CD14-positive monocyte (primary cell): ENCODE measurements at regions not wholly inside any gene's neighbourhood (a gene's known extent, or its start where the extent isn't known, plus 50 kb on each side); places are given as distances from the start of the nearest gene placed in this dataset.

ENCODE experiments used
- DNase-seq, 3 donors: peaks; one replicate each; pipeline ENCODE4 v3.0.0-alpha.2; 2011 to 2022
- H2AFZ ChIP-seq: 2 replicates; pipeline ENCODE4 v1.6.0; 2012; ENCODE audit warnings: mild to moderate bottlenecking, low read depth, low read length, inconsistent platforms; ENCODE audit not compliant: insufficient read depth, poor library complexity, severe bottlenecking
- H3K27ac ChIP-seq, 2 donors: 1 replicate in 1 of 2; 2 replicates in 1 of 2; pipeline ENCODE4 v1.5.1; 2012 to 2013; ENCODE audit warnings: low read length in 2 of 2, control low read depth in 1 of 2, inconsistent platforms in 1 of 2, low read depth in 1 of 2, mild to moderate bottlenecking in 1 of 2
- H3K27me3 ChIP-seq, 2 donors: one replicate each; pipeline versions ENCODE4 v1.6.0 to v1.6.1; 2011 to 2013; ENCODE audit warnings: low read length in 2 of 2; ENCODE audit not compliant: control insufficient read depth in 2 of 2, insufficient read depth in 2 of 2
- H3K36me3 ChIP-seq, 2 donors: replicated peaks in 1 of 2; 1 replicate in 1 of 2; 2 replicates in 1 of 2; pipeline versions ENCODE4 v1.5.1 to v1.6.1; 2012 to 2013; ENCODE audit warnings: low read length in 2 of 2, control low read depth in 1 of 2, inconsistent platforms in 1 of 2, mild to moderate bottlenecking in 1 of 2; ENCODE audit not compliant: insufficient read depth in 2 of 2, control insufficient read depth in 1 of 2
- H3K4me1 ChIP-seq, 2 donors: 1 replicate in 1 of 2; 2 replicates in 1 of 2; pipeline versions ENCODE4 v1.5.1 to v1.6.1; 2012 to 2013; ENCODE audit warnings: low read length in 2 of 2, control low read depth in 1 of 2, inconsistent platforms in 1 of 2, mild to moderate bottlenecking in 1 of 2, moderate library complexity in 1 of 2; ENCODE audit not compliant: insufficient read depth in 2 of 2, control insufficient read depth in 1 of 2
- H3K4me2 ChIP-seq: replicated peaks from 2 replicates; pipeline ENCODE3; 2012; ENCODE audit warnings: low read length, moderate library complexity, mild to moderate bottlenecking; ENCODE audit not compliant: poor library complexity, severe bottlenecking; ENCODE audit errors: extremely low read depth
- H3K4me3 ChIP-seq, 3 experiments: fragments of 200-600 bp in 1 of 3; sonication (generic) in 1 of 3; replicated peaks in 1 of 3; 1 replicate in 2 of 3; 2 replicates in 1 of 3; pipeline ENCODE4 v1.5.1; 2011 to 2013; ENCODE audit warnings: low read length in 3 of 3, mild to moderate bottlenecking in 3 of 3, control low read depth in 2 of 3, low read depth in 2 of 3, inconsistent platforms in 1 of 3, moderate library complexity in 1 of 3
- H3K79me2 ChIP-seq: 2 replicates; pipeline ENCODE4 v1.6.0; 2012; ENCODE audit warnings: mild to moderate bottlenecking, control low read depth, inconsistent platforms, low read length, moderate library complexity; ENCODE audit not compliant: insufficient read depth
- H3K9ac ChIP-seq: 2 replicates; pipeline ENCODE4 v1.6.0; 2017; ENCODE audit warnings: low read length, mild to moderate bottlenecking; ENCODE audit not compliant: insufficient read depth, poor library complexity, severe bottlenecking
- H3K9me3 ChIP-seq, 2 donors: replicated peaks in 1 of 2; 1 replicate in 1 of 2; 2 replicates in 1 of 2; pipeline versions ENCODE4 v1.5.1 to v1.6.1; 2012 to 2013; ENCODE audit warnings: low read length in 2 of 2, control low read depth in 1 of 2; ENCODE audit not compliant: control insufficient read depth in 1 of 2, insufficient read depth in 1 of 2
- H4K20me1 ChIP-seq: 2 replicates; pipeline ENCODE4 v1.6.0; 2012; ENCODE audit warnings: mild to moderate bottlenecking, low read length, control low read depth, moderate library complexity; ENCODE audit not compliant: insufficient read depth
- H3K27ac Mint-ChIP-seq, 7 donors: one replicate each; pipeline ENCODE4 v1.8.0; 2020; ENCODE audit warnings: mild to moderate bottlenecking in 7 of 7, mixed read lengths in 7 of 7, moderate library complexity in 6 of 7, inconsistent platforms in 2 of 7
- H3K27me3 Mint-ChIP-seq, 3 donors: one replicate each; pipeline ENCODE4 v1.8.0; 2021 to 2022; ENCODE audit warnings: low read depth in 3 of 3, mild to moderate bottlenecking in 3 of 3, mixed read lengths in 3 of 3, moderate library complexity in 3 of 3, inconsistent platforms in 1 of 3
- H3K36me3 Mint-ChIP-seq, 2 donors: one replicate each; pipeline ENCODE4 v1.8.0; 2020; ENCODE audit warnings: mixed read lengths in 2 of 2, inconsistent platforms in 1 of 2, mild to moderate bottlenecking in 1 of 2
- H3K4me1 Mint-ChIP-seq: one replicate; pipeline ENCODE4 v1.8.0; 2020; ENCODE audit warnings: mild to moderate bottlenecking, mixed read lengths
- H3K4me3 Mint-ChIP-seq, 2 donors: one replicate each; pipeline ENCODE4 v1.8.0; 2020; ENCODE audit warnings: mild to moderate bottlenecking in 2 of 2, mixed read lengths in 2 of 2, moderate library complexity in 1 of 2
- H3K9me3 Mint-ChIP-seq, 7 donors: one replicate each; pipeline ENCODE4 v1.8.0; 2020 to 2022; ENCODE audit warnings: mixed read lengths in 7 of 7, mild to moderate bottlenecking in 6 of 7, moderate library complexity in 6 of 7, inconsistent platforms in 2 of 7
- CTCF ChIP-seq: fragments of 200-600 bp; IDR thresholded peaks from one replicate; pipeline ENCODE4 v1.8.0; 2022; ENCODE audit warnings: antibody characterized with exemption, mild to moderate bottlenecking
- WGBS: methylation state at CpG from one replicate; pipeline ENCODE4 v1.1.5; 2013; ENCODE audit warnings: missing lambda C conversion rate; ENCODE audit not compliant: insufficient coverage; 5-methylcytosine and 5-hydroxymethylcytosine counted together
- intact Hi-C, 2 donors: fragments of 100-400 bp; cut with micrococcal nuclease; formaldehyde crosslinking; loops; one replicate each; pipeline versions ENCODE4 v1.15.0 to v1.15.1; 2023

GRCh38 chr9:10983251-10983650 lies 370.4 kb upstream of the PTPRD start:
- intact Hi-C loops = no loop called here
- TF ChIP-seq CTCF = no peak
- Histone ChIP-seq H3K4me2 (no peak overlapping the region), H3K4me1 (no peaks in the 10 kb centered on the region), H3K27me3 (no peaks in the 10 kb centered on the region), H3K9ac (no peak overlapping the region), H3K27ac (no peak overlapping the region), H3K36me3 (no peaks in the 10 kb centered on the region), H4K20me1 (no peaks in the 10 kb centered on the region), H3K9me3 (peaks cover 3 to 6% of the 10 kb centered on the region in 2 donors), H2AFZ (no peak overlapping the region), H3K4me3 (no peak overlapping the region), H3K79me2 (no peaks in the 10 kb centered on the region)
- no peaks in the 10 kb centered on the region for H3K27me3 Mint-ChIP-seq
- no CpG with 5 or more reads among the region's 1 CpG for WGBS
- no peaks in the 10 kb centered on the region for H3K36me3 Mint-ChIP-seq
- H3K27ac Mint-ChIP-seq = no peak overlapping the region
- peaks cover 0 to 2% (median 0%) of the 10 kb centered on the region in 7 donors for H3K9me3 Mint-ChIP-seq
- no peak overlapping the region for H3K4me3 Mint-ChIP-seq
- DNase-seq = no peak
- no peaks in the 10 kb centered on the region for H3K4me1 Mint-ChIP-seq

- Histone ChIP-seq H3K4me2 (no peak overlapping the region), H2AFZ (no peak overlapping the region), H4K20me1 (no peaks in the 10 kb centered on the region), H3K79me2 (no peaks in the 10 kb centered on the region), H3K36me3 (no peaks in the 10 kb centered on the region), H3K4me3 (no peak overlapping the region), H3K9me3 (no peaks in the 10 kb centered on the region), H3K27me3 (no peaks in the 10 kb centered on the region), H3K27ac (no peak overlapping the region), H3K9ac (no peak overlapping the region), H3K4me1 (no peaks in the 10 kb centered on the region)
- DNase-seq = no peak
- Mint-ChIP-seq H3K4me1 (no peaks in the 10 kb centered on the region), H3K27me3 (peaks cover 0 to 1% (median 0%) of the 10 kb centered on the region in 3 donors), H3K9me3 (peaks cover 0 to 1% (median 0%) of the 10 kb centered on the region in 7 donors), H3K27ac (no peak overlapping the region), H3K36me3 (no peaks in the 10 kb centered on the region), H3K4me3 (no peak overlapping the region)
- intact Hi-C loops = no loop called here
- WGBS = no CpG with 5 or more reads among the region's 4 CpGs
- no peak for TF ChIP-seq CTCF
These were observed 386.8 kb upstream of the PTPRD start for GRCh38 chr9:10999646-11000045.
